GM23338 (cell line): ENCODE measurements at regions not wholly inside any gene's neighbourhood (a gene's known extent, or its start where the extent isn't known, plus 50 kb on each side); places are given as distances from the start of the nearest gene placed in this dataset.

Experiments used
- ATAC-seq: fragments of 200-7000 bp; cut with Tn5 transposase; 3 replicates; pipeline ENCODE4 v1.9.1; 2020
- DNase-seq: peaks from one replicate; pipeline ENCODE4 v3.0.0-alpha.2; 2015; ENCODE audit warnings: low spot score
- H2AFZ ChIP-seq: fragments of 200-600 bp; sonication (generic); 2 replicates; pipeline ENCODE4 v1.8.0; 2016; ENCODE audit warnings: antibody characterized with exemption, mild to moderate bottlenecking, moderate library complexity
- H3F3A ChIP-seq: fragments of 200-600 bp; sonication (generic); replicated peaks from 2 replicates; pipeline ENCODE4 v1.8.0; 2017; ENCODE audit warnings: antibody characterized with exemption, mixed run types, low read depth
- H3K27ac ChIP-seq: fragments of 200-600 bp; sonication (generic); 2 replicates; pipeline ENCODE4 v1.6.1; 2016; ENCODE audit warnings: low read depth
- H3K27me3 ChIP-seq: fragments of 200-600 bp; sonication (generic); 2 replicates; pipeline ENCODE4 v1.8.0; 2016; ENCODE audit warnings: mild to moderate bottlenecking, mixed run types, moderate library complexity; ENCODE audit not compliant: insufficient read depth
- H3K36me3 ChIP-seq: fragments of 200-600 bp; sonication (generic); 2 replicates; pipeline ENCODE4 v1.8.0; 2016; ENCODE audit warnings: mild to moderate bottlenecking; ENCODE audit not compliant: insufficient read depth
- H3K4me1 ChIP-seq: fragments of 200-600 bp; sonication (generic); 2 replicates; pipeline ENCODE4 v1.8.0; 2016; ENCODE audit warnings: mild to moderate bottlenecking, moderate library complexity; ENCODE audit not compliant: insufficient read depth
- H3K4me2 ChIP-seq: fragments of 200-600 bp; sonication (generic); 2 replicates; pipeline ENCODE4 v1.7.1; 2017; ENCODE audit warnings: mixed run types
- H3K4me3 ChIP-seq: fragments of 200-600 bp; sonication (generic); 2 replicates; pipeline ENCODE4 v1.6.1; 2016; ENCODE audit warnings: mixed run types
- H3K79me2 ChIP-seq: fragments of 200-600 bp; sonication (generic); replicated peaks from 2 replicates; pipeline ENCODE4 v1.8.0; 2017; ENCODE audit warnings: mild to moderate bottlenecking; ENCODE audit not compliant: insufficient read depth
- H3K9me2 ChIP-seq: fragments of 200-600 bp; sonication (generic); 2 replicates; pipeline ENCODE4 v1.8.0; 2017; ENCODE audit not compliant: insufficient read depth
- H4K20me1 ChIP-seq: fragments of 200-600 bp; sonication (generic); replicated peaks from 2 replicates; pipeline ENCODE4 v1.8.0; 2017; ENCODE audit warnings: mild to moderate bottlenecking; ENCODE audit not compliant: insufficient read depth
- H3K27ac Mint-ChIP-seq: 2 replicates; pipeline ENCODE4 v1.8.0; 2020; ENCODE audit warnings: inconsistent platforms, mild to moderate bottlenecking, moderate library complexity, mixed read lengths
- H3K27me3 Mint-ChIP-seq: 3 replicates; pipeline ENCODE4 v1.8.0; 2022; ENCODE audit warnings: low read depth, mild to moderate bottlenecking, moderate library complexity, mixed read lengths, inconsistent platforms; ENCODE audit not compliant: insufficient read depth, poor library complexity
- H3K36me3 Mint-ChIP-seq: 3 replicates; pipeline ENCODE4 v1.8.0; 2021; ENCODE audit warnings: low read depth, mild to moderate bottlenecking, inconsistent platforms, moderate library complexity, mixed read lengths
- H3K4me1 Mint-ChIP-seq: 3 replicates; pipeline ENCODE4 v1.8.0; 2020; ENCODE audit warnings: mild to moderate bottlenecking, inconsistent platforms, mixed read lengths
- H3K4me3 Mint-ChIP-seq: 3 replicates; pipeline ENCODE4 v1.8.0; 2021; ENCODE audit warnings: moderate library complexity, mild to moderate bottlenecking, inconsistent platforms, mixed read lengths
- H3K9me3 Mint-ChIP-seq: 3 replicates; pipeline ENCODE4 v1.8.0; 2020; ENCODE audit warnings: moderate library complexity, mild to moderate bottlenecking, inconsistent platforms, mixed read lengths
- CREB1 ChIP-seq: fragments of 250-450 bp; sonication (Bioruptor Pico); IDR thresholded peaks from 2 replicates; pipeline ENCODE4 v1.5.0; 2020; ENCODE audit warnings: low read depth, mild to moderate bottlenecking, moderate library complexity
- CTCF ChIP-seq, 2 experiments: fragments of 200-600 bp in 1 of 2; sonication (generic) in 1 of 2; conservative IDR thresholded peaks; 2 replicates each; pipeline versions ENCODE4 v1.5.1 to v1.6.1; 2016 to 2017; ENCODE audit warnings: antibody characterized with exemption in 2 of 2, low read depth in 2 of 2, mild to moderate bottlenecking in 2 of 2, moderate library complexity in 1 of 2
- ETS1 ChIP-seq: IDR thresholded peaks from 2 replicates; pipeline ENCODE4 v1.6.1; 2016; ENCODE audit warnings: antibody characterized with exemption
- EZH2 ChIP-seq: fragments of 200-600 bp; sonication (generic); IDR thresholded peaks from one replicate; pipeline ENCODE4 v1.8.0; 2017; ENCODE audit warnings: antibody characterized with exemption, mild to moderate bottlenecking, low read depth; ENCODE audit not compliant: unreplicated experiment
- EZH2phosphoT487 ChIP-seq: fragments of 200-600 bp; sonication (generic); IDR thresholded peaks from one replicate; pipeline ENCODE4 v1.8.1; 2018; ENCODE audit warnings: antibody characterized with exemption; ENCODE audit not compliant: unreplicated experiment
- JUNB ChIP-seq: IDR thresholded peaks from one replicate; pipeline ENCODE4 v1.6.1; 2016; ENCODE audit warnings: antibody characterized with exemption; ENCODE audit not compliant: unreplicated experiment
- NANOG ChIP-seq: IDR thresholded peaks from 2 replicates; pipeline ENCODE4 v1.6.1; 2016; ENCODE audit warnings: antibody characterized with exemption, borderline replicate concordance
- STAT1 ChIP-seq: IDR thresholded peaks from one replicate; pipeline ENCODE4 v1.6.1; 2016; ENCODE audit warnings: antibody characterized with exemption; ENCODE audit not compliant: unreplicated experiment
- ZNF114 ChIP-seq: fragments of 250-450 bp; sonication (Bioruptor Pico); IDR thresholded peaks from 2 replicates; pipeline ENCODE4 v1.5.0; 2020; ENCODE audit warnings: mild to moderate bottlenecking, moderate library complexity
- ZNF331 ChIP-seq: fragments of 250-450 bp; sonication (Bioruptor Pico); IDR thresholded peaks from 2 replicates; pipeline ENCODE4 v1.5.0; 2020; ENCODE audit warnings: low read depth, mild to moderate bottlenecking, moderate library complexity
- TF ChIP-seq, protein P1 (sequence below): fragments of 250-450 bp; sonication (Bioruptor Pico); IDR thresholded peaks from 2 replicates; pipeline ENCODE4 v1.5.0; 2020; ENCODE audit warnings: mild to moderate bottlenecking, moderate library complexity

DNA sequence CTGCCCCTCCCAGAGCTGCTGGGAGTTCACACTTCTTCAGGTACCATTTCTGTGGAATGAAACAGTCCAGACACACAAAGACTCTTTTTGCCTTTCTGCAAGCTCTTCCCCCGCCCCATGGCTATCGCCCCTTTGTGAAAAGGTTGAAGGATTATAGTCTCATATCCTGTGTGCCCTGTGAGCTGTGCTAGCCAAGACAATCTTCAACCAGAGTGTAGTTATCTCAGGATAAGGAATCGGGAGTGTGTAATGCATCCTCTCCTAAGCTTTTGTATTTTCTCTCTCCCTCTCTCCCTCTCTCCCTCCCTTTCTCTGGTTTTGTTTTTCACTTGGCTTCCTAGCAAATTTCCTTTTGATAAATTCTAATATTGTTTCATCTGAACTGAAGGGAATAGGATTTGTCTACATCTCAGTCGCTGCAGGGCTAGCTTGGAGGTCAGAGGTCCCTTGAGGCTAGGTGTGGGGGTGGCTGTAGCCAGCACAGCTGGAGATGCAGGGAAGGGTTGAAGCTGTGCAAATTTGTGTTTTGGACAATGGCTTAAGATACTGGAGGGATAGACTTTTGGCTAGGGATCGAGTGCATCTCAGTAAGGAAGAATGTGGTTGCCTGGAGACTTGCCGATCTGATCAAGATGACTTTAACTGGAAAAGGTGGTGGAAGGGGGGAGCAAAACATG lies 74.6 kb upstream of the NALF2 start (continued):
- no peak for TF ChIP-seq CTCF (conservative IDR thresholded peaks at IDR 0.05; ENCODE audit: low read depth in 2 of 2)
- TF ChIP-seq ETS1, result no peak

- Histone ChIP-seq H4K20me1 (no peaks in the 10 kb centered on the region), H3K79me2 (no peaks in the 10 kb centered on the region), H3K36me3 (no peaks in the 10 kb centered on the region), H2AFZ (no peak overlapping the region), H3K27me3 (no peaks in the 10 kb centered on the region), H3K9me2 (no peaks in the 10 kb centered on the region), H3K4me1 (no peaks in the 10 kb centered on the region), H3K27ac (no peak overlapping the region), H3F3A (no peaks in the 10 kb centered on the region), H3K4me2 (no peak overlapping the region), H3K4me3 (no peak overlapping the region)
- Mint-ChIP-seq H3K36me3 (no peaks in the 10 kb centered on the region), H3K27me3 (no peaks in the 10 kb centered on the region), H3K4me3 (no peak overlapping the region), H3K4me1 (peaks cover 4% of the 10 kb centered on the region; the same call in 1 of the 3 replicates), H3K9me3 (no peaks in the 10 kb centered on the region), H3K27ac (no peak overlapping the region)
- no peak for DNase-seq
- ATAC-seq, result no peak
- TF ChIP-seq CREB1 (CRISPR knock-in tag), result no peak
- TF ChIP-seq CTCF (conservative IDR thresholded peaks at IDR 0.05; ENCODE audit: low read depth in 2 of 2), result no peak
- no peak for TF ChIP-seq JUNB
- no peak for TF ChIP-seq STAT1
- TF ChIP-seq, protein P1, sequence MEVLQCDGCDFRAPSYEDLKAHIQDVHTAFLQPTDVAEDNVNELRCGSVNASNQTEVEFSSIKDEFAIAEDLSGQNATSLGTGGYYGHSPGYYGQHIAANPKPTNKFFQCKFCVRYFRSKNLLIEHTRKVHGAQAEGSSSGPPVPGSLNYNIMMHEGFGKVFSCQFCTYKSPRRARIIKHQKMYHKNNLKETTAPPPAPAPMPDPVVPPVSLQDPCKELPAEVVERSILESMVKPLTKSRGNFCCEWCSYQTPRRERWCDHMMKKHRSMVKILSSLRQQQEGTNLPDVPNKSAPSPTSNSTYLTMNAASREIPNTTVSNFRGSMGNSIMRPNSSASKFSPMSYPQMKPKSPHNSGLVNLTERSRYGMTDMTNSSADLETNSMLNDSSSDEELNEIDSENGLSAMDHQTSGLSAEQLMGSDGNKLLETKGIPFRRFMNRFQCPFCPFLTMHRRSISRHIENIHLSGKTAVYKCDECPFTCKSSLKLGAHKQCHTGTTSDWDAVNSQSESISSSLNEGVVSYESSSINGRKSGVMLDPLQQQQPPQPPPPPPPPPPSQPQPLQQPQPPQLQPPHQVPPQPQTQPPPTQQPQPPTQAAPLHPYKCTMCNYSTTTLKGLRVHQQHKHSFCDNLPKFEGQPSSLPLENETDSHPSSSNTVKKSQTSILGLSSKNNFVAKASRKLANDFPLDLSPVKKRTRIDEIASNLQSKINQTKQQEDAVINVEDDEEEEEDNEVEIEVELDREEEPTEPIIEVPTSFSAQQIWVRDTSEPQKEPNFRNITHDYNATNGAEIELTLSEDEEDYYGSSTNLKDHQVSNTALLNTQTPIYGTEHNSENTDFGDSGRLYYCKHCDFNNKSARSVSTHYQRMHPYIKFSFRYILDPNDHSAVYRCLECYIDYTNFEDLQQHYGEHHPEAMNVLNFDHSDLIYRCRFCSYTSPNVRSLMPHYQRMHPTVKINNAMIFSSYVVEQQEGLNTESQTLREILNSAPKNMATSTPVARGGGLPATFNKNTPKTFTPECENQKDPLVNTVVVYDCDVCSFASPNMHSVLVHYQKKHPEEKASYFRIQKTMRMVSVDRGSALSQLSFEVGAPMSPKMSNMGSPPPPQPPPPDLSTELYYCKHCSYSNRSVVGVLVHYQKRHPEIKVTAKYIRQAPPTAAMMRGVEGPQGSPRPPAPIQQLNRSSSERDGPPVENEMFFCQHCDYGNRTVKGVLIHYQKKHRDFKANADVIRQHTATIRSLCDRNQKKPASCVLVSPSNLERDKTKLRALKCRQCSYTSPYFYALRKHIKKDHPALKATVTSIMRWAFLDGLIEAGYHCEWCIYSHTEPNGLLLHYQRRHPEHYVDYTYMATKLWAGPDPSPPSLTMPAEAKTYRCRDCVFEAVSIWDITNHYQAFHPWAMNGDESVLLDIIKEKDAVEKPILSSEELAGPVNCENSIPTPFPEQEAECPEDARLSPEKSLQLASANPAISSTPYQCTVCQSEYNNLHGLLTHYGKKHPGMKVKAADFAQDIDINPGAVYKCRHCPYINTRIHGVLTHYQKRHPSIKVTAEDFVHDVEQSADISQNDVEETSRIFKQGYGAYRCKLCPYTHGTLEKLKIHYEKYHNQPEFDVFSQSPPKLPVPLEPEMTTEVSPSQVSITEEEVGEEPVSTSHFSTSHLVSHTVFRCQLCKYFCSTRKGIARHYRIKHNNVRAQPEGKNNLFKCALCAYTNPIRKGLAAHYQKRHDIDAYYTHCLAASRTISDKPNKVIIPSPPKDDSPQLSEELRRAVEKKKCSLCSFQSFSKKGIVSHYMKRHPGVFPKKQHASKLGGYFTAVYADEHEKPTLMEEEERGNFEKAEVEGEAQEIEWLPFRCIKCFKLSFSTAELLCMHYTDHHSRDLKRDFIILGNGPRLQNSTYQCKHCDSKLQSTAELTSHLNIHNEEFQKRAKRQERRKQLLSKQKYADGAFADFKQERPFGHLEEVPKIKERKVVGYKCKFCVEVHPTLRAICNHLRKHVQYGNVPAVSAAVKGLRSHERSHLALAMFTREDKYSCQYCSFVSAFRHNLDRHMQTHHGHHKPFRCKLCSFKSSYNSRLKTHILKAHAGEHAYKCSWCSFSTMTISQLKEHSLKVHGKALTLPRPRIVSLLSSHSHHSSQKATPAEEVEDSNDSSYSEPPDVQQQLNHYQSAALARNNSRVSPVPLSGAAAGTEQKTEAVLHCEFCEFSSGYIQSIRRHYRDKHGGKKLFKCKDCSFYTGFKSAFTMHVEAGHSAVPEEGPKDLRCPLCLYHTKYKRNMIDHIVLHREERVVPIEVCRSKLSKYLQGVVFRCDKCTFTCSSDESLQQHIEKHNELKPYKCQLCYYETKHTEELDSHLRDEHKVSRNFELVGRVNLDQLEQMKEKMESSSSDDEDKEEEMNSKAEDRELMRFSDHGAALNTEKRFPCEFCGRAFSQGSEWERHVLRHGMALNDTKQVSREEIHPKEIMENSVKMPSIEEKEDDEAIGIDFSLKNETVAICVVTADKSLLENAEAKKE, result no peak
- no peak for TF ChIP-seq ETS1
- no peak for TF ChIP-seq ZNF114 (CRISPR knock-in tag)
- no peak for TF ChIP-seq NANOG
- no peak for TF ChIP-seq EZH2
- TF ChIP-seq ZNF331 (CRISPR knock-in tag), result no peak
- TF ChIP-seq EZH2phosphoT487, result no peak
Measured at GRCh38 chrX:69428216-69428615, 75.9 kb upstream of the NALF2 start.
